ENCODE measurements at regions not wholly inside any gene's neighbourhood (a gene's known extent, or its start where the extent isn't known, plus 50 kb on each side); places are given as distances from the start of the nearest gene placed in this dataset.

GRCh38 chr11:110991661-110992355, 253.7 kb upstream of the POU2AF2 start:
- no peak overlapping the region for H3K4me3 Mint-ChIP-seq
- no peaks in the 10 kb centered on the region for H3K27me3 Mint-ChIP-seq (ENCODE audit: low read depth)
- POLR2A ChIA-PET = interaction anchor here (0.6 kb wide), 1 partner anchor 14 kb away, joined by 3 read pairs; no protein-coding TSS in a partner anchor
- CTCF ChIA-PET = no interaction called here
- ATAC-seq (no peak), DNase-seq (ENCODE audit: low spot score) (no peak)
- no peak overlapping the region for H3K27ac Mint-ChIP-seq
- no peaks in the 10 kb centered on the region for H3K36me3 Mint-ChIP-seq
- no peak for TF ChIP-seq AFF4 (CRISPR knock-in tag; IDR thresholded peaks at IDR 0.05; ENCODE audit: borderline replicate concordance)
- no peak for TF ChIP-seq NFYB (CRISPR knock-in tag; conservative IDR thresholded peaks at IDR 0.05; ENCODE audit: low read depth)
- TF ChIP-seq CTCF (IDR thresholded peaks at IDR 0.05) = no peak
- no peak for TF ChIP-seq ETV6 (CRISPR knock-in tag; IDR thresholded peaks at IDR 0.05)
- TF ChIP-seq SMAD3 (CRISPR knock-in tag; IDR thresholded peaks at IDR 0.05; ENCODE audit: borderline replicate concordance) = no peak
- TF ChIP-seq FOXJ3 (CRISPR knock-in tag; IDR thresholded peaks at IDR 0.05; ENCODE audit: borderline replicate concordance) = no peak
- TF ChIP-seq AR (CRISPR knock-in tag; IDR thresholded peaks at IDR 0.05) = no peak
- no peak for TF ChIP-seq ATF2 (CRISPR knock-in tag; IDR thresholded peaks at IDR 0.05; ENCODE audit: borderline replicate concordance, low read depth)
- no peak for TF ChIP-seq NR3C1 (CRISPR knock-in tag; conservative IDR thresholded peaks at IDR 0.05; ENCODE audit: low read depth)
- H3K4me1 Mint-ChIP-seq = peaks cover 6% of the 10 kb centered on the region; the same call in 1 of the 2 replicates
- no peaks in the 10 kb centered on the region for H3K9me3 Mint-ChIP-seq

- Mint-ChIP-seq H3K36me3 (no peaks in the 10 kb centered on the region), H3K9me3 (no peaks in the 10 kb centered on the region), H3K27ac (no peak overlapping the region), H3K4me3 (no peak overlapping the region), H3K27me3 (ENCODE audit: low read depth) (no peaks in the 10 kb centered on the region), H3K4me1 (peaks cover 6% of the 10 kb centered on the region; the same call in 1 of the 2 replicates)
- DNase-seq (ENCODE audit: low spot score) = no peak
- CTCF ChIA-PET = no interaction called here
- POLR2A ChIA-PET = no interaction called here
- ATAC-seq = no peak
- TF ChIP-seq MLX (CRISPR knock-in tag; IDR thresholded peaks at IDR 0.05) (no peak), ZNF416 (CRISPR knock-in tag; IDR thresholded peaks at IDR 0.05) (no peak), PRDM15 (CRISPR knock-in tag; IDR thresholded peaks at IDR 0.05) (no peak), ZNF425 (CRISPR knock-in tag; conservative IDR thresholded peaks at IDR 0.05) (no peak)
Observed at GRCh38 chr11:110990311-110990710, 255.2 kb upstream of the POU2AF2 start.
